Upper lobe of right lung (tissue), 1 donor: ENCODE measurements at regions not wholly inside any gene's neighbourhood (a gene's known extent, or its start where the extent isn't known, plus 50 kb on each side); places are given as distances from the start of the nearest gene placed in this dataset.

Source experiments
- ATAC-seq: fragments of 200-7000 bp; cut with Tn5 transposase; one replicate; pipeline ENCODE4 v1.9.1; 2020; ENCODE audit warnings: mild to moderate bottlenecking, moderate library complexity
- DNase-seq: peaks from one replicate; pipeline ENCODE4 v3.0.0-alpha.2; 2020
- H3K27ac ChIP-seq: fragments of 200-600 bp; one replicate; pipeline ENCODE4 v1.8.0; 2022
- H3K27me3 ChIP-seq: fragments of 200-600 bp; one replicate; pipeline ENCODE4 v1.8.0; 2022; ENCODE audit warnings: mild to moderate bottlenecking
- H3K36me3 ChIP-seq: fragments of 200-600 bp; one replicate; pipeline ENCODE4 v1.8.0; 2022
- H3K4me1 ChIP-seq: fragments of 200-600 bp; one replicate; pipeline ENCODE4 v1.8.0; 2022
- H3K4me3 ChIP-seq: fragments of 200-600 bp; one replicate; pipeline ENCODE4 v1.8.0; 2022; ENCODE audit warnings: mild to moderate bottlenecking
- H3K9me3 ChIP-seq: fragments of 200-600 bp; one replicate; pipeline ENCODE4 v1.8.0; 2022
- CTCF ChIP-seq: fragments of 200-600 bp; IDR thresholded peaks from one replicate; pipeline ENCODE4 v1.8.0; 2022; ENCODE audit warnings: antibody characterized with exemption
- intact Hi-C: fragments of 100-400 bp; cut with DNase I; formaldehyde crosslinking; loops from one replicate; pipeline ENCODE4 v1.11.0; 2022
- donor health status: DM: no; HTN: yes; CAD: no; lungs with severe emphysema.

- intact Hi-C loops = no loop called here
- TF ChIP-seq CTCF = no peak
- Histone ChIP-seq H3K4me1 (peaks cover 10% of the 10 kb centered on the region), H3K36me3 (no peaks in the 10 kb centered on the region), H3K4me3 (no peak overlapping the region), H3K27me3 (no peaks in the 10 kb centered on the region), H3K27ac (no peak overlapping the region), H3K9me3 (no peaks in the 10 kb centered on the region)
- DNase-seq (no peak), ATAC-seq (peak; percentile 47)
These were observed 109.9 kb upstream of the COPS8 start for GRCh38 chr2:236975766-236976165.

GRCh38 chr2:236976266-236977062, 109.2 kb upstream of the COPS8 start:
- H3K9me3 ChIP-seq = no peaks in the 10 kb centered on the region
- intact Hi-C loops = no loop called here
- H3K27ac ChIP-seq = no peak overlapping the region
- peaks cover 8% of the 10 kb centered on the region for H3K4me1 ChIP-seq
- no peak for TF ChIP-seq CTCF
- no peaks in the 10 kb centered on the region for H3K27me3 ChIP-seq
- ATAC-seq = peak; percentile 49
- no peak overlapping the region for H3K4me3 ChIP-seq
- H3K36me3 ChIP-seq = no peaks in the 10 kb centered on the region
- no peak for DNase-seq

- Histone ChIP-seq H3K4me3 (no peak overlapping the region), H3K27me3 (no peaks in the 10 kb centered on the region), H3K4me1 (peaks cover 2% of the 10 kb centered on the region), H3K27ac (no peak overlapping the region), H3K36me3 (no peaks in the 10 kb centered on the region), H3K9me3 (no peaks in the 10 kb centered on the region)
- intact Hi-C loops = no loop called here
- DNase-seq (no peak), ATAC-seq (no peak)
- TF ChIP-seq CTCF = no peak
These were observed 108.4 kb upstream of the COPS8 start for GRCh38 chr2:236977063-236977851.

- intact Hi-C loops = no loop called here
- no peak overlapping the region for H3K27ac ChIP-seq
- no peak for DNase-seq
- H3K4me3 ChIP-seq = no peak overlapping the region
- ATAC-seq = no peak
- no peaks in the 10 kb centered on the region for H3K4me1 ChIP-seq
- no peaks in the 10 kb centered on the region for H3K36me3 ChIP-seq
- no peak for TF ChIP-seq CTCF
- H3K9me3 ChIP-seq = peaks cover 1% of the 10 kb centered on the region
- no peaks in the 10 kb centered on the region for H3K27me3 ChIP-seq
These were observed 107.8 kb upstream of the COPS8 start for GRCh38 chr2:236977852-236978398.

GRCh38 chr2:236979664-236980063, 106.0 kb upstream of the COPS8 start:
- no peak for TF ChIP-seq CTCF
- intact Hi-C loops = no loop called here
- Histone ChIP-seq H3K36me3 (no peaks in the 10 kb centered on the region), H3K27ac (no peak overlapping the region), H3K4me1 (no peaks in the 10 kb centered on the region), H3K9me3 (peaks cover 3% of the 10 kb centered on the region), H3K4me3 (no peak overlapping the region), H3K27me3 (no peaks in the 10 kb centered on the region)
- ATAC-seq (no peak), DNase-seq (no peak)
